GM12878 (cell line): ENCODE measurements at regions not wholly inside any gene's neighbourhood (a gene's known extent, or its start where the extent isn't known, plus 50 kb on each side); places are given as distances from the start of the nearest gene placed in this dataset.
"Not testable (repeated sequence)": the region's sequence is repeated elsewhere in the genome, so short reads cannot be mapped to it uniquely, and the experiment has no call there.

ENCODE experiments used
- CREB1 ChIP-seq: IDR thresholded peaks from 2 replicates; pipeline ENCODE4 v1.6.1; 2012; ENCODE audit warnings: low read depth, mild to moderate bottlenecking, inconsistent platforms
- CTCF ChIP-seq, 3 experiments: IDR thresholded peaks in 2 of 3; conservative IDR thresholded peaks in 1 of 3; 2 replicates each; pipeline ENCODE4 v1.5.1; 2011; ENCODE audit warnings: low read depth in 3 of 3, low read length in 3 of 3, mild to moderate bottlenecking in 3 of 3, control low read depth in 2 of 3, moderate library complexity in 2 of 3, inconsistent platforms in 1 of 3, mixed read lengths in 1 of 3; ENCODE audit not compliant: control insufficient read depth in 2 of 3, insufficient read depth in 1 of 3; ENCODE audit errors: extremely low read depth in 1 of 3
- GABPA ChIP-seq: IDR thresholded peaks from 2 replicates; pipeline ENCODE4 v1.6.1; 2014; ENCODE audit warnings: antibody characterized with exemption, low read depth, mild to moderate bottlenecking, inconsistent platforms
- GATAD2B ChIP-seq: fragments of 450-650 bp; conservative IDR thresholded peaks from 2 replicates; pipeline ENCODE4 v1.6.1; 2017; ENCODE audit warnings: low read depth, mild to moderate bottlenecking, moderate library complexity
- JUND ChIP-seq: IDR thresholded peaks from 2 replicates; pipeline ENCODE4 v1.6.1; 2012; ENCODE audit warnings: low read depth, mild to moderate bottlenecking, low read length, improper control_type of control experiment, moderate library complexity
- MAX ChIP-seq: IDR thresholded peaks from 2 replicates; pipeline ENCODE4 v1.6.1; 2012; ENCODE audit warnings: low read depth, low read length, improper control_type of control experiment
- MYC ChIP-seq: IDR thresholded peaks from 2 replicates; pipeline ENCODE4 v1.6.1; 2011; ENCODE audit warnings: mild to moderate bottlenecking, low read length, moderate library complexity, inconsistent platforms; ENCODE audit not compliant: insufficient read depth, insufficient replicate concordance, insufficient read length, severe bottlenecking
- POLR2A ChIP-seq: IDR thresholded peaks from 2 replicates; pipeline ENCODE4 v1.6.1; 2011; ENCODE audit warnings: low read depth, mild to moderate bottlenecking, low read length
- POLR2AphosphoS5 ChIP-seq: IDR thresholded peaks from 2 replicates; pipeline ENCODE4 v1.6.1; 2011; ENCODE audit warnings: mild to moderate bottlenecking, low read length, inconsistent platforms
- SMAD1 ChIP-seq: fragments of 450-650 bp; IDR thresholded peaks from 2 replicates; pipeline ENCODE4 v1.6.1; 2018; ENCODE audit warnings: mild to moderate bottlenecking, low read depth; ENCODE audit not compliant: partially characterized antibody
- TAF1 ChIP-seq: IDR thresholded peaks from 2 replicates; pipeline ENCODE4 v1.6.1; 2011; ENCODE audit warnings: mild to moderate bottlenecking, low read depth, low read length, borderline replicate concordance
- TF ChIP-seq, protein P1 (sequence below): IDR thresholded peaks from 2 replicates; pipeline ENCODE4 v1.6.1; 2012; ENCODE audit warnings: low read depth, low read length, improper control_type of control experiment

GRCh38 chr4:189236321-189236720 is 704.4 kb upstream of the FRG1 start:
- TF ChIP-seq GATAD2B; CTCF (IDR thresholded peaks at IDR 0.05 in 2 of 3, conservative IDR thresholded peaks at IDR 0.05 in 1 of 3; ENCODE audit: control insufficient read depth in 2 of 3, extremely low read depth in 1 of 3, insufficient read depth in 1 of 3, low read depth in 3 of 3, low read length in 3 of 3); MAX; SMAD1; POLR2AphosphoS5; POLR2A; CREB1; TAF1; MYC; JUND; GABPA: not testable (repeated sequence)
- TF ChIP-seq, protein P1, sequence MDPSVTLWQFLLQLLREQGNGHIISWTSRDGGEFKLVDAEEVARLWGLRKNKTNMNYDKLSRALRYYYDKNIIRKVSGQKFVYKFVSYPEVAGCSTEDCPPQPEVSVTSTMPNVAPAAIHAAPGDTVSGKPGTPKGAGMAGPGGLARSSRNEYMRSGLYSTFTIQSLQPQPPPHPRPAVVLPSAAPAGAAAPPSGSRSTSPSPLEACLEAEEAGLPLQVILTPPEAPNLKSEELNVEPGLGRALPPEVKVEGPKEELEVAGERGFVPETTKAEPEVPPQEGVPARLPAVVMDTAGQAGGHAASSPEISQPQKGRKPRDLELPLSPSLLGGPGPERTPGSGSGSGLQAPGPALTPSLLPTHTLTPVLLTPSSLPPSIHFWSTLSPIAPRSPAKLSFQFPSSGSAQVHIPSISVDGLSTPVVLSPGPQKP: not testable (repeated sequence)
